Osteocyte (in vitro differentiated cells): ENCODE measurements at regions not wholly inside any gene's neighbourhood (a gene's known extent, or its start where the extent isn't known, plus 50 kb on each side); places are given as distances from the start of the nearest gene placed in this dataset.

ENCODE experiments used
- DNase-seq: peaks from one replicate; pipeline ENCODE4 v3.0.0; 2021; ENCODE audit warnings: mixed read lengths; ENCODE audit not compliant: unreplicated experiment; ENCODE audit errors: extremely low spot score
- H3K27ac Mint-ChIP-seq: one replicate; pipeline ENCODE4 v1.8.0; 2021; ENCODE audit warnings: mild to moderate bottlenecking, mixed read lengths; ENCODE audit not compliant: unreplicated experiment
- H3K27me3 Mint-ChIP-seq: one replicate; pipeline ENCODE4 v1.8.0; 2021; ENCODE audit warnings: mixed read lengths; ENCODE audit not compliant: unreplicated experiment
- H3K36me3 Mint-ChIP-seq: one replicate; pipeline ENCODE4 v1.8.0; 2021; ENCODE audit warnings: mixed read lengths; ENCODE audit not compliant: unreplicated experiment
- H3K4me1 Mint-ChIP-seq: one replicate; pipeline ENCODE4 v1.8.0; 2021; ENCODE audit warnings: mixed read lengths; ENCODE audit not compliant: unreplicated experiment
- H3K4me3 Mint-ChIP-seq: one replicate; pipeline ENCODE4 v1.8.0; 2021; ENCODE audit warnings: mild to moderate bottlenecking, moderate library complexity, mixed read lengths; ENCODE audit not compliant: unreplicated experiment
- H3K9me3 Mint-ChIP-seq: one replicate; pipeline ENCODE4 v1.8.0; 2021; ENCODE audit warnings: mixed read lengths; ENCODE audit not compliant: unreplicated experiment
- TF ChIP-seq, protein P1 (sequence below): fragments of 200-600 bp; sonication (generic); IDR thresholded peaks from 2 replicates; pipeline ENCODE4 v1.5.0; 2021; ENCODE audit warnings: antibody characterized with exemption, mild to moderate bottlenecking, moderate library complexity

DNA sequence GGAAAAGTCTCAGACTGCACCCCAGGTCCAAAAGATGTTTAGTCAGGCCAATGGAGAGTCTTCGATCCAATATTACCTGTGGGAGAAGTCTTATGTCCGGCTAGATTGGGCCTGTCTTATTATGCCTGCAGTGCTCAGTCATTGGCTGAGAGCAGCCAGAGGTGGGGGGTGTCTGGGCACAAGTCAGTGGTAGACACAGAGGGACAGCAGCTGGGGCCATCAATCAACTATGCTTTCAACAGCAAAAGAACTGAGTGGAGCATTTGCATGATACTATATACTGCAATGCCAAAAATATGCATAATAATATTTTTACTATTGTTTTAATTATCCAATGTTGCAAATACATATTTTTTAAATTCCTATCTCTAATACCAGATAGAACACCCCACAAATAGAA, 298.6 kb upstream of the CDH20 start:
- TF ChIP-seq, protein P1, sequence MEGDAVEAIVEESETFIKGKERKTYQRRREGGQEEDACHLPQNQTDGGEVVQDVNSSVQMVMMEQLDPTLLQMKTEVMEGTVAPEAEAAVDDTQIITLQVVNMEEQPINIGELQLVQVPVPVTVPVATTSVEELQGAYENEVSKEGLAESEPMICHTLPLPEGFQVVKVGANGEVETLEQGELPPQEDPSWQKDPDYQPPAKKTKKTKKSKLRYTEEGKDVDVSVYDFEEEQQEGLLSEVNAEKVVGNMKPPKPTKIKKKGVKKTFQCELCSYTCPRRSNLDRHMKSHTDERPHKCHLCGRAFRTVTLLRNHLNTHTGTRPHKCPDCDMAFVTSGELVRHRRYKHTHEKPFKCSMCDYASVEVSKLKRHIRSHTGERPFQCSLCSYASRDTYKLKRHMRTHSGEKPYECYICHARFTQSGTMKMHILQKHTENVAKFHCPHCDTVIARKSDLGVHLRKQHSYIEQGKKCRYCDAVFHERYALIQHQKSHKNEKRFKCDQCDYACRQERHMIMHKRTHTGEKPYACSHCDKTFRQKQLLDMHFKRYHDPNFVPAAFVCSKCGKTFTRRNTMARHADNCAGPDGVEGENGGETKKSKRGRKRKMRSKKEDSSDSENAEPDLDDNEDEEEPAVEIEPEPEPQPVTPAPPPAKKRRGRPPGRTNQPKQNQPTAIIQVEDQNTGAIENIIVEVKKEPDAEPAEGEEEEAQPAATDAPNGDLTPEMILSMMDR, result no peak
- Mint-ChIP-seq H3K4me1 (no peaks in the 10 kb centered on the region), H3K27me3 (peaks cover 37% of the 10 kb centered on the region), H3K9me3 (no peaks in the 10 kb centered on the region), H3K4me3 (no peak overlapping the region), H3K36me3 (no peaks in the 10 kb centered on the region), H3K27ac (no peak overlapping the region)
- no peak for DNase-seq

DNA sequence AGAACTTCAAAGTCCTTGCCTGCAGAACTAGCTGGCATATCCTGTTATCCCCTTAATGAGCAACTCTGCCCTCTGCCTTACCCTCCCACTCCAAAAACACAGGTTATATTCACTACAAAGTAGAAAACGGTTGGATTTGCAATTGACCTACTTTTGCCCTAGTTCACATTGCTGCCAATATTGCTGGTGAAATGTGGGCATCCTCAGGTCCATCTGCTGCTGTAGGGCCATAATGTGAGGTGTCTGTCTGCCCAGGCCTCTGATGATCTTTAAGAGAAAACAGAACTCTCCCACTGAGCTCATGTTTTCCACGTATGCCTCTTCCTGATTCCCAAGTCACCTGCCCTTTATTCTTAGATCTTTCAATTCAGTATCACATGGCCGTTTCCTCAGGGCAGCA, 294.0 kb upstream of the CDH20 start:
- Mint-ChIP-seq H3K4me1 (no peaks in the 10 kb centered on the region), H3K4me3 (no peak overlapping the region)

DNA sequence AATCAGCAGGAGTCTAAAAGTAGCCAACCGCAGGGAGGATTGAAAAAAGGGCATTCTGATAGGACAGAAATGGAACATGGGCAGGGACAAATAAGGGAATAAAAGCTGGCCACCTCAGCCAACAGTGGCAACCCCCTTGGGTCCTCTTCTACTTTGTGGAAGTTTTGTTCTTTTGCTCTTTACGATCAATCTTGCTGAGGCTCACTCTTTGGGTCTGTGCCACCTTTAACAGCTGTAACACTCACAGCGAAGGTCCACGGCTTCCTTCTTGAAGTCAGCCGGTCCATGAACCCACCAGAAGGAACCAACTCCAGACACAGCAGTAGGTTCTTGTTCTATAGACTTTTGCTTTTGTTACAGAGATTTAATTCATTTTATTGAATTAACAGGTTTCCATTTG, 285.4 kb upstream of the CDH20 start:
- H3K36me3 Mint-ChIP-seq, result no peaks in the 10 kb centered on the region
- no peaks in the 10 kb centered on the region for H3K4me1 Mint-ChIP-seq
- no peak overlapping the region for H3K4me3 Mint-ChIP-seq
- DNase-seq, result no peak
- no peak overlapping the region for H3K27ac Mint-ChIP-seq
- TF ChIP-seq, protein P1, result no peak
- H3K27me3 Mint-ChIP-seq, result peaks cover 11% of the 10 kb centered on the region
- H3K9me3 Mint-ChIP-seq, result peaks cover 9% of the 10 kb centered on the region

More for the DNA sequence above, 294.0 kb upstream of the CDH20 start:
- H3K9me3 Mint-ChIP-seq, result no peaks in the 10 kb centered on the region
- peaks cover 37% of the 10 kb centered on the region for H3K27me3 Mint-ChIP-seq
- no peak overlapping the region for H3K27ac Mint-ChIP-seq
- TF ChIP-seq, protein P1, result no peak
- H3K36me3 Mint-ChIP-seq, result no peaks in the 10 kb centered on the region
- DNase-seq, result no peak

- TF ChIP-seq, protein P1, result no peak
- Mint-ChIP-seq H3K9me3 (peaks cover 5% of the 10 kb centered on the region), H3K4me3 (no peak overlapping the region), H3K36me3 (no peaks in the 10 kb centered on the region), H3K27me3 (peaks cover 2% of the 10 kb centered on the region), H3K4me1 (no peaks in the 10 kb centered on the region), H3K27ac (no peak overlapping the region)
- no peak for DNase-seq
Observed at GRCh38 chr18:61057443-61057842, 275.8 kb upstream of the CDH20 start.

GRCh38 chr18:61062258-61062657, 271.0 kb upstream of the CDH20 start:
- H3K27me3 Mint-ChIP-seq, result peaks cover 14% of the 10 kb centered on the region
- DNase-seq, result no peak
- no peak overlapping the region for H3K27ac Mint-ChIP-seq
- no peaks in the 10 kb centered on the region for H3K36me3 Mint-ChIP-seq
- no peaks in the 10 kb centered on the region for H3K9me3 Mint-ChIP-seq
- H3K4me3 Mint-ChIP-seq, result no peak overlapping the region
- TF ChIP-seq, protein P1, result no peak
- no peaks in the 10 kb centered on the region for H3K4me1 Mint-ChIP-seq
